ENCODE measurements at regions not wholly inside any gene's neighbourhood (a gene's known extent, or its start where the extent isn't known, plus 50 kb on each side); places are given as distances from the start of the nearest gene placed in this dataset.

DNA sequence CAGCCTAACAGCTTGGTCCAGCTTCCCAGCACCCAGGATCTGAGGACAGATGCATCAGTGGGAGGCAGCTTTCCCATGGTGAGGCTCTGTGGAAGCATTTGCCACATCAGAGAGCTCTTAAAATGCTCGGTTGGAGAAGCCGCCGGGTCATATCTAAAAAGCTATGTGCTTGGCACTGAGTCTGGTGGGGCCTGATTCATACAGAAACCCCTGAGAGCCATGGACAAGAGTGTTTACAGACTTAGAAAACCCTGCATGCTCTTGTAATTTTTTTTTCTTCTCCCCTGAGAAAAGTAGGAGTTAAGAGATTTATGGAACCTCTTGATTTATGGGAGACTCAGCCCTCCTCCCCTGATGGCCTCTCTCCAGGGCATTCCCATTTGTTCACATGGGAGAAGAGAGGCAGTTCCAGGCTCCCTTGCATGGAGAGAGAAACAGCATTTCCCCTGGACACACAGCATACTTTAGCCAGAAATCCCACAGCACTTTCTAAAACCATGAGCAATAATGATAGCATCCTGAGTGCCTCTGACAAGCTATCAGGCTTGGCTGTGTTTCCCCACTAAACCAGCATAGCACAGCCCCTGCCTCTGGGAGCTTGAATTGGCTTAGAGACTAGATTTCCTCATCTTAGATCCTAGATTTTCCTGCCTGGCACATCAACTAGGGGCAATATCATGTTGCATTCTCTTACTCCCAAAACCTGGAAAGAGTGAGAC, 322.1 kb upstream of the AUTS2 start:
- Histone ChIP-seq H3K4me3 (ENCODE audit: low read depth, low read length) (no peak overlapping the region), H3K4me2 (ENCODE audit: low read length) (no peak overlapping the region), H3K9me3 (ENCODE audit: control insufficient read depth, low read length) (no peaks in the 10 kb centered on the region), H3K27me3 (ENCODE audit: control insufficient read depth, insufficient read depth, low read length) (no peaks in the 10 kb centered on the region), H3K9ac (no peak overlapping the region), H3K4me1 (no peaks in the 10 kb centered on the region), H3K79me2 (no peaks in the 10 kb centered on the region), H3K36me3 (ENCODE audit: control insufficient read depth, insufficient read depth, low read length) (no peaks in the 10 kb centered on the region), H2AFZ (no peak overlapping the region), H3K27ac (no peak overlapping the region)
- TF ChIP-seq CTCF (IDR thresholded peaks at IDR 0.05): no peak

- no peak overlapping the region for H3K4me2 ChIP-seq (ENCODE audit: low read length)
- H3K27ac ChIP-seq: no peak overlapping the region
- no peak overlapping the region for H3K4me3 ChIP-seq (ENCODE audit: low read depth, low read length)
- H3K9me3 ChIP-seq (ENCODE audit: control insufficient read depth, low read length): no peaks in the 10 kb centered on the region
- no peaks in the 10 kb centered on the region for H3K4me1 ChIP-seq
- H3K9ac ChIP-seq: no peak overlapping the region
- no peak for TF ChIP-seq CTCF (IDR thresholded peaks at IDR 0.05)
- H3K79me2 ChIP-seq: no peaks in the 10 kb centered on the region
- H2AFZ ChIP-seq: no peak overlapping the region
- no peaks in the 10 kb centered on the region for H3K27me3 ChIP-seq (ENCODE audit: control insufficient read depth, insufficient read depth, low read length)
- H3K36me3 ChIP-seq (ENCODE audit: control insufficient read depth, insufficient read depth, low read length): no peaks in the 10 kb centered on the region
These were observed 320.9 kb upstream of the AUTS2 start for GRCh38 chr7:69277366-69277765.

GRCh38 chr7:69282946-69283345, 315.3 kb upstream of the AUTS2 start:
- no peaks in the 10 kb centered on the region for H3K79me2 ChIP-seq

DNA sequence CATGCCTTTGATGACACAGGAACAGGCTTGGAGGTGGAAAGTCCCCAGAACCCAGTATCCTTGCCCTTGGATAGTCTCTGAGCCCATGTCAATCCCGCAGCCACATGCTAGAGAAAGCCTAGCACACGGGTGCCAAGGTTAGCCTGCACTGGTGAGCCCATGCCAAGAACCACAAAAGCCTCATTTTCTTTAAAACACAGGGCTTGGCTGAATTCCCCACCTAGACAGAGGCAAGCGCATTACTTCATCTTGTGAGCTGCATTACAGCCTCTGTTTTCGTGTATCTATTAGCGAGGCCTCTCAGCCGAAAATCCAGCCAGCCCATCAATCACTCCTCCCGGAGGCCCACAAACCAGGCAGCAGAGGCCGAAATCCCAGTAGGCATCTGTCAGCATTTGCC, 314.9 kb upstream of the AUTS2 start:
- no peak overlapping the region for H2AFZ ChIP-seq
- H3K4me3 ChIP-seq (ENCODE audit: low read depth, low read length): no peak overlapping the region
- no peaks in the 10 kb centered on the region for H3K36me3 ChIP-seq (ENCODE audit: control insufficient read depth, insufficient read depth, low read length)
- no peak overlapping the region for H3K4me2 ChIP-seq (ENCODE audit: low read length)
- TF ChIP-seq CTCF (IDR thresholded peaks at IDR 0.05): no peak
- no peak overlapping the region for H3K9ac ChIP-seq
- no peak overlapping the region for H3K27ac ChIP-seq
- H3K4me1 ChIP-seq: no peaks in the 10 kb centered on the region
- no peaks in the 10 kb centered on the region for H3K79me2 ChIP-seq
- H3K27me3 ChIP-seq (ENCODE audit: control insufficient read depth, insufficient read depth, low read length): no peaks in the 10 kb centered on the region
- no peaks in the 10 kb centered on the region for H3K9me3 ChIP-seq (ENCODE audit: control insufficient read depth, low read length)

More at GRCh38 chr7:69282946-69283345, 315.3 kb upstream of the AUTS2 start:
- Histone ChIP-seq H3K27me3 (ENCODE audit: control insufficient read depth, insufficient read depth, low read length) (no peaks in the 10 kb centered on the region), H3K4me3 (ENCODE audit: low read depth, low read length) (no peak overlapping the region), H3K9ac (no peak overlapping the region), H3K27ac (no peak overlapping the region), H3K4me2 (ENCODE audit: low read length) (no peak overlapping the region), H3K4me1 (no peaks in the 10 kb centered on the region), H2AFZ (no peak overlapping the region), H3K9me3 (ENCODE audit: control insufficient read depth, low read length) (no peaks in the 10 kb centered on the region), H3K36me3 (ENCODE audit: control insufficient read depth, insufficient read depth, low read length) (no peaks in the 10 kb centered on the region)
- TF ChIP-seq CTCF (IDR thresholded peaks at IDR 0.05): no peak

DNA sequence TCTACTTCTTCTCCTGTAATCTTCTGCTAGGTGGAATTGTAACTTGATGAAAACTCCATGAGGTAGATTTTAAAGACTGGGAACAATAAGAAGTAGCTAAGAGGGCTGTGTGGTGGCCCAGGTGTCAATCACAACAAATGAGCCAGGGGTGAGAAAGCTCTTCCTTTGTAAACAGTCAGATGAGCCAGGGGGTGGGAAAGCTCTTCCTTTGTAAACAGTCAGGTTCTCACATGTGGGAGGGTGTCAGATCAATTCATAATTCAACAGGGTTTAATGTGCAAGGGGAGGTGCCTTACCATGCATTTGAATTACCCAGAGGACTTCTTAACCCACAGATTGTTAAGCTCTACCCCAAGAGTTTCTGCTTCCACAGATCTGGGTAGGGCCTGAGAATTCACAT, 312.4 kb upstream of the AUTS2 start:
- Histone ChIP-seq H3K4me2 (ENCODE audit: low read length) (no peak overlapping the region), H3K9me3 (ENCODE audit: control insufficient read depth, low read length) (no peaks in the 10 kb centered on the region), H3K4me1 (no peaks in the 10 kb centered on the region), H3K36me3 (ENCODE audit: control insufficient read depth, insufficient read depth, low read length) (no peaks in the 10 kb centered on the region), H3K27me3 (ENCODE audit: control insufficient read depth, insufficient read depth, low read length) (no peaks in the 10 kb centered on the region), H2AFZ (no peak overlapping the region), H3K79me2 (no peaks in the 10 kb centered on the region), H3K4me3 (ENCODE audit: low read depth, low read length) (no peak overlapping the region), H3K9ac (no peak overlapping the region), H3K27ac (no peak overlapping the region)
- TF ChIP-seq CTCF (IDR thresholded peaks at IDR 0.05): no peak
